ENCODE measurements at regions not wholly inside any gene's neighbourhood (a gene's known extent, or its start where the extent isn't known, plus 50 kb on each side); places are given as distances from the start of the nearest gene placed in this dataset.
A peak's percentile ranks its signal among the peaks of the same experiment; 100 is the strongest.

DNA sequence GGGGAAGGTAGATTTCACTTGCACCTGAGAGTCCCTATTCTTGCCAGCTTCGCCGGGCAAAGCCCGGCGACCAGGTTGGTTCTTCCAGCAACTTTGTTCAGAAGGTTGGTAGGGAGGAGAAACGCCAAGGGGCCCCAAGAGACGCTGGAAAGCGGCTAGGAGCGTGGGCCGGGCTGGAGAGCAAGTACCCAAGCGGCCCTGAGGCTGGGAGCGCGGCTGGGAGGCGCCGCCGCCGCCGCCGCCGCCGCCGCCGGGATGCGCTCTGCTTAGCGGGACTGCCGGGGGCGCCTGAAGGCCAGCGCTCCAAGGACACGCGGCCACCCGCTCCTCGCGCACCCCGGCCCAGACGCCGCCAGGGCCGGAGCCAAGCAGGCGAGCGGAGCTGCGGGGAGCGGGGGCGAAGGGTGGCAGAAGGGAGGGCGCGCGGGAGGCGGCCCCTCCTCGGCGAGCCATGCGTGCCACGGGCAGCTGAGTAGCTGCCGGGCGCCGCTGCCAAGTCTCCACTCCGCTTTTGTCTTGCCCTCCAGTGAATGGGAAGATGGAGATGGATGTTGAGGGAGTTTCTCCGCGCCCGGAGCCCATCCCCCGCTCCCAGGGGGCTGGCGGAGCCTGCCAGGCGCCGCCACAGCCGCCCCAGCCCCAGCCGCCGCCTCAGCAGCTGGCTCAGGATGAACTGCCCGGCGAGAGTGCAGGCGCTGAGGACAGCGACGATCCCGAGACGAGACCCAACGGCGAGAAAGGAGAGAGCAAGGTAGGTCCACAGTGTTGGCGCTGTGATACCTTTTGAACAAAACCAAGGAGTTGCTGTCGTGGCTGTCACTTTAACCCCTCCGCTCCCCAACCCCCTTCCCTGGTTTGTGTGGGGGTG is 227.4 kb upstream of the AZI2 start:
- peak; percentile 51 for DNase-seq (ENCODE audit: low spot score)
- Mint-ChIP-seq H3K4me3 (ENCODE audit: unreplicated experiment) (peak overlapping the region; percentile 93), H3K36me3 (ENCODE audit: low read depth, unreplicated experiment) (no peaks in the 10 kb centered on the region)

GRCh38 chr3:28576614-28577200 is 228.1 kb upstream of the AZI2 start:
- Mint-ChIP-seq H3K36me3 (ENCODE audit: low read depth, unreplicated experiment) (no peaks in the 10 kb centered on the region), H3K4me1 (ENCODE audit: unreplicated experiment) (peaks cover 9% of the 10 kb centered on the region), H3K9me3 (ENCODE audit: unreplicated experiment) (no peaks in the 10 kb centered on the region), H3K4me3 (ENCODE audit: unreplicated experiment) (peak overlapping the region; percentile 93), H3K27me3 (ENCODE audit: unreplicated experiment) (peaks cover 15% of the 10 kb centered on the region), H3K27ac (ENCODE audit: unreplicated experiment) (no peak overlapping the region)
- TF ChIP-seq, protein P1, sequence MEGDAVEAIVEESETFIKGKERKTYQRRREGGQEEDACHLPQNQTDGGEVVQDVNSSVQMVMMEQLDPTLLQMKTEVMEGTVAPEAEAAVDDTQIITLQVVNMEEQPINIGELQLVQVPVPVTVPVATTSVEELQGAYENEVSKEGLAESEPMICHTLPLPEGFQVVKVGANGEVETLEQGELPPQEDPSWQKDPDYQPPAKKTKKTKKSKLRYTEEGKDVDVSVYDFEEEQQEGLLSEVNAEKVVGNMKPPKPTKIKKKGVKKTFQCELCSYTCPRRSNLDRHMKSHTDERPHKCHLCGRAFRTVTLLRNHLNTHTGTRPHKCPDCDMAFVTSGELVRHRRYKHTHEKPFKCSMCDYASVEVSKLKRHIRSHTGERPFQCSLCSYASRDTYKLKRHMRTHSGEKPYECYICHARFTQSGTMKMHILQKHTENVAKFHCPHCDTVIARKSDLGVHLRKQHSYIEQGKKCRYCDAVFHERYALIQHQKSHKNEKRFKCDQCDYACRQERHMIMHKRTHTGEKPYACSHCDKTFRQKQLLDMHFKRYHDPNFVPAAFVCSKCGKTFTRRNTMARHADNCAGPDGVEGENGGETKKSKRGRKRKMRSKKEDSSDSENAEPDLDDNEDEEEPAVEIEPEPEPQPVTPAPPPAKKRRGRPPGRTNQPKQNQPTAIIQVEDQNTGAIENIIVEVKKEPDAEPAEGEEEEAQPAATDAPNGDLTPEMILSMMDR (IDR thresholded peaks at IDR 0.05; ENCODE audit: unreplicated experiment), result no peak
- peak; percentile 6 for DNase-seq (ENCODE audit: low spot score)

More for the DNA sequence above, 227.4 kb upstream of the AZI2 start:
- Mint-ChIP-seq H3K4me1 (ENCODE audit: unreplicated experiment) (peaks cover 9% of the 10 kb centered on the region), H3K27me3 (ENCODE audit: unreplicated experiment) (peaks cover 15% of the 10 kb centered on the region), H3K9me3 (ENCODE audit: unreplicated experiment) (no peaks in the 10 kb centered on the region), H3K27ac (ENCODE audit: unreplicated experiment) (no peak overlapping the region)
- TF ChIP-seq, protein P1 (IDR thresholded peaks at IDR 0.05; ENCODE audit: unreplicated experiment), result no peak

GRCh38 chr3:28577941-28578500 is 229.4 kb upstream of the AZI2 start:
- TF ChIP-seq, protein P1 (IDR thresholded peaks at IDR 0.05; ENCODE audit: unreplicated experiment), result no peak
- H3K4me3 Mint-ChIP-seq (ENCODE audit: unreplicated experiment), result no peak overlapping the region
- peaks cover 9% of the 10 kb centered on the region for H3K4me1 Mint-ChIP-seq (ENCODE audit: unreplicated experiment)
- no peak overlapping the region for H3K27ac Mint-ChIP-seq (ENCODE audit: unreplicated experiment)
- H3K9me3 Mint-ChIP-seq (ENCODE audit: unreplicated experiment), result no peaks in the 10 kb centered on the region
- no peak for DNase-seq (ENCODE audit: low spot score)
- no peaks in the 10 kb centered on the region for H3K36me3 Mint-ChIP-seq (ENCODE audit: low read depth, unreplicated experiment)
- peaks cover 15% of the 10 kb centered on the region for H3K27me3 Mint-ChIP-seq (ENCODE audit: unreplicated experiment)

GRCh38 chr3:28586325-28586724 is 237.7 kb upstream of the AZI2 start:
- no peaks in the 10 kb centered on the region for H3K36me3 Mint-ChIP-seq (ENCODE audit: low read depth, unreplicated experiment)
- H3K27ac Mint-ChIP-seq (ENCODE audit: unreplicated experiment), result no peak overlapping the region
- H3K4me3 Mint-ChIP-seq (ENCODE audit: unreplicated experiment), result no peak overlapping the region
- TF ChIP-seq, protein P1 (IDR thresholded peaks at IDR 0.05; ENCODE audit: unreplicated experiment), result no peak
- DNase-seq (ENCODE audit: low spot score), result no peak
- H3K9me3 Mint-ChIP-seq (ENCODE audit: unreplicated experiment), result no peaks in the 10 kb centered on the region
- no peaks in the 10 kb centered on the region for H3K27me3 Mint-ChIP-seq (ENCODE audit: unreplicated experiment)
- no peaks in the 10 kb centered on the region for H3K4me1 Mint-ChIP-seq (ENCODE audit: unreplicated experiment)

DNA sequence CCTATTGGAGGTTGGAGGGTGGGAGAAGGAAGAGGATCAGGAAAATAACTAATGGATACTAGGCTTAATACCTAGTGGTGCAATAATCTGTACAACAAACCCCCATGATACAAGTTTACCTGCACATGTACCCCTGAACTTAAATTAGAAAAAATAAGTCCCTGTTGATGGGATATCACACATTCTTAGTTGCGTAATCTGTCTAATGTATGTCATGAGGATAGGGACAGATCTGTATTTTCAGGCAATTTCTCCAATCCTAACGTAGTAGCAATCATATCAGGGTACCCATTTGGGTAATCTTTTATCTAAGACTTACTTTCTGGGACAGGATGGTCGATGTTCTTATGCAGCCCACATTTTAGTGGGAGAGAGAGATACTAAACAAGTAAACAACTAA is 239.1 kb upstream of the AZI2 start:
- Mint-ChIP-seq H3K27me3 (ENCODE audit: unreplicated experiment) (no peaks in the 10 kb centered on the region), H3K27ac (ENCODE audit: unreplicated experiment) (no peak overlapping the region), H3K4me1 (ENCODE audit: unreplicated experiment) (no peaks in the 10 kb centered on the region), H3K9me3 (ENCODE audit: unreplicated experiment) (no peaks in the 10 kb centered on the region), H3K36me3 (ENCODE audit: low read depth, unreplicated experiment) (no peaks in the 10 kb centered on the region), H3K4me3 (ENCODE audit: unreplicated experiment) (no peak overlapping the region)
- TF ChIP-seq, protein P1 (IDR thresholded peaks at IDR 0.05; ENCODE audit: unreplicated experiment), result no peak
- no peak for DNase-seq (ENCODE audit: low spot score)
